Left renal pelvis (tissue), 4 donors: ENCODE measurements at regions not wholly inside any gene's neighbourhood (a gene's known extent, or its start where the extent isn't known, plus 50 kb on each side); places are given as distances from the start of the nearest gene placed in this dataset.
"Not testable (repeated sequence)": the region's sequence is repeated elsewhere in the genome, so short reads cannot be mapped to it uniquely, and the experiment has no call there.

Source experiments
- DNase-seq, 4 donors: peaks; one replicate each; pipeline ENCODE4 v3.0.0-alpha.2; 2013; ENCODE audit warnings: low read depth in 4 of 4, low spot score in 3 of 4

GRCh38 chr16:22705799-22706198, 108.2 kb upstream of the HS3ST2 start:
- no peak for DNase-seq

GRCh38 chr16:22710326-22710725, 103.6 kb upstream of the HS3ST2 start:
- no peak for DNase-seq

- no peak for DNase-seq
These were observed 102.1 kb upstream of the HS3ST2 start for GRCh38 chr16:22711847-22712246.

GRCh38 chr16:22712471-22712870, 101.5 kb upstream of the HS3ST2 start:
- DNase-seq, result no peak

- not testable (repeated sequence) for DNase-seq
These were observed 95.4 kb upstream of the HS3ST2 start for GRCh38 chr16:22718598-22718997.

GRCh38 chr16:22719945-22720344, 94.0 kb upstream of the HS3ST2 start:
- DNase-seq, result no peak

GRCh38 chr16:22721511-22722100, 92.4 kb upstream of the HS3ST2 start:
- DNase-seq, result no peak

- not testable (repeated sequence) for DNase-seq
These were observed 91.1 kb upstream of the HS3ST2 start for GRCh38 chr16:22722551-22723541.

- no peak for DNase-seq
These were observed 87.1 kb upstream of the HS3ST2 start for GRCh38 chr16:22726868-22727267.

GRCh38 chr16:22727285-22728166, 86.4 kb upstream of the HS3ST2 start:
- DNase-seq, result no peak

GRCh38 chr16:22728167-22728836, 85.7 kb upstream of the HS3ST2 start:
- no peak for DNase-seq

- peak in 3 of 4 donors; percentile 20 to 76 (median 53) for DNase-seq
These were observed 81.6 kb upstream of the HS3ST2 start for GRCh38 chr16:22732400-22732799.

GRCh38 chr16:22732959-22733358, 81.0 kb upstream of the HS3ST2 start:
- no peak for DNase-seq

- DNase-seq, result no peak
These were observed 79.6 kb upstream of the HS3ST2 start for GRCh38 chr16:22734368-22734767.

GRCh38 chr16:22736791-22737190, 77.2 kb upstream of the HS3ST2 start:
- DNase-seq, result no peak

GRCh38 chr16:22739077-22739476, 74.9 kb upstream of the HS3ST2 start:
- no peak for DNase-seq

GRCh38 chr16:22743401-22743800, 70.6 kb upstream of the HS3ST2 start:
- DNase-seq, result no peak

- no peak for DNase-seq
These were observed 62.8 kb upstream of the HS3ST2 start for GRCh38 chr16:22751104-22751667.

GRCh38 chr16:22751685-22752084, 62.3 kb upstream of the HS3ST2 start:
- DNase-seq, result no peak

GRCh38 chr16:22753451-22753850, 60.5 kb upstream of the HS3ST2 start:
- DNase-seq, result no peak
